COR-L47 (cell line): ENCODE measurements at regions not wholly inside any gene's neighbourhood (a gene's known extent, or its start where the extent isn't known, plus 50 kb on each side); places are given as distances from the start of the nearest gene placed in this dataset.

ENCODE experiments used
- DNase-seq: peaks from one replicate; lab custom pipeline; 2025; lab: John Stamatoyannopoulos, UW

DNA sequence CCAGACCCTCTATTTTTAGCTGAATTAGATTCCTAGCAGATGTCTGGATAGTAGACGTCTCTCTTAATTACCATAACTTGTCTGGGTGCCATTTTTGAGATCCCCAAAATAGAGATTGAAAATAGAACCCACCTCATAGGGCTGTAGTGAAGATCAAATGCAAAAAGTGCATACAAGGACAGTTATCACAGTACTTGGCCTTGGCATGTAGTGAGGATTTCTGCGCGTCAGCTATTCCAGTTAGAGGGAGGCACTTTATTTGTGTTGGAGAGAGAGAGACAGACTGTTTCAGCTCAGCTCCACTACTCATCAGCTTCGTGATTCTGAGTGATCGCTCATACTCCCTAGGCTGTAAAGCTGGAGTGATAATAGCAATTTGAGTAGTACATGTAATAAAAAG lies 59.6 kb upstream of the CDH13 start:
- no peak for DNase-seq

DNA sequence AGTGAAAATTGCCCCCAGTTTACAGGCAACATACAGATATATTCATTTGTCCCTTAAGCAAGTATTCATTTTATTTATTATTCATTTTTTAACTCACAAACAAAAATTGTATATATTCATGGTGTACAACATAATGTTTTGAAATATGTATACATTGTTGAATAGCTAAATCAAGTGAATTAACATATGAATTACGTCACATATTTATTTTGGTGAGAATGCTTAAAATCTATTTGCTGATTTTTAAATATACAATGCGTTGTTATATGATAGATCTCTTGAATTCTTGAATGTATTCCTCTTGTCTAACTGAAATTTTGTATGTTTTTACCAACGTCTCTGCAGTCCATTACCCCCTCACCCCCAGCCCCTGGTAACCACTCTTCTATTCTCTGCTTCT lies 63.4 kb upstream of the CDH13 start:
- DNase-seq, result no peak

DNA sequence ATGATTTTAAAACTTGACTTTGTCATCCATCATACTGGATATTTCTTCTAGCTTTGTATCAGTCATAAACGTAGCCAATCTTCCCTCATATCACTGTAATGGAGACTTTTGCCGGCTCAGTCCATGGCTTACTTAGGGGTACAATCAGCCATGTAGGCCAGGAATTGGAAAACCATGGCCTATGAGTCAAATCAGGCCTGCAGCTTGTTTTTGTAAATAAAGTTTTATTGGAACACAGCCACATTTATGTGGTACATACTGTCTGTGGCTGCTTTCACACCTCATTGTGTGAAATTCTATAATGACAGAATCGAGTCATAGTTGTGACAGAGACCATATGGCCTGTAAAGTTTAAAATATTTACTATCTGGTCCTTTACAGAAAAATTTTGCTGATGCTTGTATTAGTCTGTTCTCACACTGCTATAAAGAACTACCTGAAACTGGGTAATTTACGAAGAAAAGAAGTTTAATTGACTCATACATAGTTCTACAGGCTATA lies 64.5 kb upstream of the CDH13 start:
- DNase-seq, result no peak

DNA sequence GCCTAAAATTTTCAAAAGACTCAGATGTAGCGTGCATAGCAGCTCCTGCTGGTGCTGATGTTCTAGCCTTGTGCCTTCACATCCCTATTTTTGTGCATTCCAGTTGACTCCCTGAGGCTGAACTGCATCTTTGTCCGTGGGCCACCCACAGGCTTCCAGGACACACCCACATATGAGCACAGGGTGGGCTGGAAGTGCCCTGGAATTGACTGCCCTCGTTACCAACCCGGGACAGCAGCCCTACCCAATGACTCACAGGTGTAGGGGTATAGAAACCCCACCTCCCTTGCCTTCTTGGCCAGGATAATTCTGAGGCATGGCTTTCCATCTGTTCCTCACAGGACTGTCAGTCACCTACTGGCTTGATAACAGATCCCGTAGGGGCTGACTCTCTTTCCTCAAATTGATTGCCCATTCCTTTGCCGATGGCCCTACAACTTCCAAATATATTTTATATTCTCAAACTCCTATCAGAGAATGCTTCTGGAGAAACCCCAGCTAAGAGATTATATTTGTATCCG lies 65.9 kb upstream of the CDH13 start:
- DNase-seq, result no peak

DNA sequence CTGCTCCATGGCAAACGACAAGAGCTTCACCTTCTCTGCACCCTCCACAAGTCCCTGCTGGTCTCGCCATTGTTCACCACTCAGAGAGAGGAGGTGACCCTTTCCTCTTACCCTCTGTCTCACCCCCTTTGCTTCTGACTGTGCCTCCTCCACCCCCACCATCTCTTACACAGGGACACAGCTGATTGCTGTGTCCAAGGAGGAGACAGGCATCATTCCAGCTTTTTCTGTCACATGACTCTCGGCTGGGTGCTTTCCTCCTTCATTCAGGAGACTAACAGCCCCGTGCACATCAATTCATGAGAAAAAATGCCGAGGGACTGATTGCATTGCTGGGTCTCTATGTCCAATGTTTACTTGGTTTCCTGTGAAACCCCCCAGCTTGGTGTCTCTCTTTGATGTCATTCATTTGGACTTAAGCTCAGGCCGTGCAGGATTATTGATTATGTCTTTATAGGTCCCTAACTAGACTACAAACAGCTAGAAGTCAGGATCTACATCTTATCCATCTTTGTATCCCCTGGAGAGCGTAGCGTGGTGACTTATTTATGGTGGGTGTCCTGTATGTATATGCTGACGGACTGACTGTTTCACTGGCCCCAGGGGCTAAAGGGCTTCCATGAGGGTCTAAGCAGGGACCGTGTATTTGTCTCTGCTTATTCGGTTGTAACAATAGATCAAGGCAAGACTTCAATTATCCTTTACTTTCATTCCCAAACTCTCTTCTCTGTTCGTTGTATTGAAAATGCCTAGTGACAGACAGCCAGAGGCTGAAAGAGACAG lies 82.2 kb upstream of the CDH13 start:
- DNase-seq, result no peak

DNA sequence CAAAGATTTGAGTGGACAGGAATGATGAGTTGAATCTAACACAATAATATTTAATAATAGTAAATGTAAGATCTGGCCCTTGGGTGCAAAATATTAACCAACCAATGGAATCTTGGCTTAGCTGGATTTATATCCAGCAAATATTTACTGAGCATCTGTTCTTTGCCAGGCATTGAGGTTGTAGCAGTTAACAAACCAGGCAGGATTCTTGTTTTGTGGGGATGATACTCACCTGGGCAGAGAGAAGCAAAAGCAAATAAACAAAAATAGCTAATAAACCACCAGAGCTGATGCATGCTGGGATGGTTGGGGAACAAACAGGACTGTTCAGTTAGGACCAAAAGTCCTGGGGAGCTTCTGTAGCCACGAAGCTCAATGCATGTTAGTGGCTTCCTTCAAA lies 84.1 kb upstream of the CDH13 start:
- no peak for DNase-seq

DNA sequence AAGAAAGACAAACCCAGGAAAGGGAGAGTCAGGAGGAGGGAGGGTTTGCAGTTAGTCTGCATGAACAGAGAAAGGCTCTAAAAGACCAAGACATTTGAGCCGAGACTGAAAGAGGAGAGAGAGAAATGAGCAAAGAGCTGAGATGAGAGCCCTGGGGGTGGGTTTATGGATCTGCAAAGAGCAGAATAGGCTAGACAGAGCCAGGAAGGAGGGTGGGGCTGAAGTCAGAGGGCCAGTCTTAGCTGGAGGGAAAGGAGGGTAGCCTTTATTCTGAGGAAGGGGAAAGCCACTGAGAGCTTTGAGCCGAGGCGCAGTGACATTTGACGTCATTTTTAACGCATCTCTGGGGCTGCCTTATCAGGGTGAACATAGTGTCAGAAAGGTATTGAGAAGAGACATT lies 85.7 kb upstream of the CDH13 start:
- DNase-seq, result no peak

DNA sequence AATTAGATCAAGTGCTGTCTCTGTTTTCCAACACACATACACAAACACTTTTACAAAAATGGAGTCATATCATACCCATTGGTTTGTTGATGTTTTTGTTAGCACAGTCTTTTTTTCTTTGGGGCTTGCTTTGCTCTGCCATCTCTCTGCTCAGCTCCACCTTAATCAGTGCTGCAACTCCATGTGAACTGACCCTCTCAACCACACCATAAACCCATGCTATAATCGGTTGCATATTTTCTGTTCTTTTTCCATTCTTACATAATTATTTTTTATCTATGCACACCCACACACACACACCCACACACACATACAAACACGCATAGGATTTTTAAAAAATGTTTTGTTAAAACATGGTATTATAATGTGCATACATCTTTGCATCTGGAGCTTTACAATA lies 91.0 kb upstream of the CDH13 start:
- DNase-seq, result no peak

DNA sequence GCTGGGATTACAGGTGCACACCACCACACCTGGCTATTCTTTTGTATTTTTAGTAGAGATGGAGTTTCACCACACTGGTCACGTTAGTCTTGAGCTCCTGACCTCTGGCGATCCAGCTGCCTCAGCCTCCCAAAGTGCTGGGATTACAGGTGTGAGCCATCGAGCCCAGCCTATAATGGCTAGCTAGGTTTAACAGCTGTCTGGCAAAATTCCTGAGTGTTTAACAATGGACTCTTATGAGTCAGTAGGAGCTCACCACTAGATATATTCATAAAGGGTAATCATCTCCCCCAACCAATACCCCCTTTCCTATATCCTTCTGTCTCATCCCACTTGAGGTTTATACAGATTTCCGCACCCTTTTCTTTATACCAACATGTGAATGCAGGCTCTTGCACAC lies 91.5 kb upstream of the CDH13 start:
- DNase-seq, result no peak

DNA sequence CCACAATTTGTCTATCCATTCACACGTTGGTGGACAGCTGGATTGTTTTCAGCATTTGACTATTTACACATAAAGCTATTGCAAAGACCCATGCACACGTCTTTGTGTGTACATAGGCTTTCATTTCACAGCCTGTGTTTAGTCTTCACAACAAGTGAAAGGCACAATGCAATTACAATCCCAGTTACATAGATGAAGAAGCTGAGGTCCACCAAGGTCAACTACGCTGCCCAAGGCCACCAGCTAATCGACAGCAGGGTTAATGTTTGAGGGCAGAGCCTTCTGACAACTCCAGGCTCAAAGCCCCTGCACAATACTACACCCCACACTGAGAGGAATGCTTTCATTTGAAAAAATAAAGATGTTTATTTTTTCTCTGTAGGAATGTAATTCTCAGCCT lies 93.6 kb upstream of the CDH13 start:
- DNase-seq, result no peak

DNA sequence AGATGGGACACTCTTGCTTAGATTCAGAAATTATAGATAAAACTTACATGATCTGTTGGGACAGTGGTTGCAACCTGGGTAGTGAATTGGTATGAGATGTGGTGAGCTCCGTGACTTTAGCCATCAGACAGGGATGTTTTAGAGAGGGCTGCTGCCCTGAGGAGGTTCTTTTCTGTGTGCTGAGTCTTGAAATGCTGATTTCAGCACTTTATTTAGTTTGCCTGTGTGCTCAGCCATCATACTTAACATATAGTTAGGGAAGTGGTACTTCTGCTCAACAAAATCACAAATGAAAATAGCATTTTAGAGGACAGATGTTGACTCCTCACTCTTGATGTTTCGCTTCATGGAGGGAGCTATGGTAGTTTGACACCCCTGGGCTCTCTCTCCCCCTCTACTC lies 95.9 kb upstream of the CDH13 start:
- no peak for DNase-seq

DNA sequence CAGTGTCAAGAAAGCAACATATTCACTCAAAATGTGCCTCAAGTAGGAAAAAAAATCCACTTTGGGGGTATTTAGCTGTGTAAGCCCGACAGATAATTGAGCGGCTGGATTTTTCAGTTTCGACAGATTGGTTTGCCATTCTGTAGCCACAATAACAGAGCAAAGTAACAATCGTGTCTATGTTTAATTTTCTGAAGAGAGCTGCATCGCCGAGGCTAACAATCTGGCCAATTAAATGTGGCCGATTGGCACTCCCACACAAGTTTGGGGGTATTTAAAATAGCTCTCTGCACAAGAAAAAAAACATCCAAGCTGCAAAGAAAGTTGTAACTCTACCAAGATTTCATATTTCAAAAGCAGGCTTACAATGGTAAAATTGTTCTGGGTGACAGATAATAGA lies 99.7 kb upstream of the CDH13 start:
- DNase-seq, result no peak

DNA sequence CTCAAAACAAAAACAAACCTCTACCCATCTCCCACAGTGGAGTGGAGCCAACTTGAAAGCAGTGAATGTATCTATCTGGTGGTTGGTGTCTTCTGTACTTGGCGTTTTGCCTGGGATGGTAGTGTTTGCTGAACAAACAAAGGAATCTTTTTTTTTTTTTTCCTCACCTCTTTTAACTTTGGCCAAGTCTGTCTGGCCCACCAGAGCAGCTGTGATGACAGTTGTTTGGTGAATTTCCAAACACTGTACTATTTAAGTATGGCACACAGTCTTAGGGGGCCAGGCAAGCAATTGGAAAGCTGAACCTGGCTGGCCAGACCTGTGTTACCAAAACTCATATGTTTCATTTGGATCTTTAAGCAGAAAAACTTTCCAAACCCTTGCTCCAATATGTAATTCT lies 101.8 kb upstream of the CDH13 start:
- DNase-seq, result no peak

DNA sequence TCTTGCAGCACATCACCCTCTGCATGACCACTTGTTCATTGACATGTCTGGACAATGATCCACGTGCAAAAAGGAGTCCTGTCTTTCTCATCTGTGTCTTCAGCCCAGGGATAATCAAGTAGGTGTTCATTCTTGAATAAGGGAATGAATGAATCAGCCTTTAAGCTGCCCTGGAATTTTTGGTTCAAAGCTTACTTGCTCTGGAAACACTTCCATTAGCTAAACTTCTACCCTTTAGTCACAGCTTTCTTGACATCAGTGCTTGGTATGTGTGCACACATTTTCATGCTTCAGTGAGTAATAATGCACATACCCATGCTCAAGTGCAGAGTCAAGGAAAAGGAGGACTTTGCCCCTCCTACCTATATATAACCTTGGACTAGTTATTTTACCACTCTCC lies 103.0 kb upstream of the CDH13 start:
- DNase-seq, result no peak

DNA sequence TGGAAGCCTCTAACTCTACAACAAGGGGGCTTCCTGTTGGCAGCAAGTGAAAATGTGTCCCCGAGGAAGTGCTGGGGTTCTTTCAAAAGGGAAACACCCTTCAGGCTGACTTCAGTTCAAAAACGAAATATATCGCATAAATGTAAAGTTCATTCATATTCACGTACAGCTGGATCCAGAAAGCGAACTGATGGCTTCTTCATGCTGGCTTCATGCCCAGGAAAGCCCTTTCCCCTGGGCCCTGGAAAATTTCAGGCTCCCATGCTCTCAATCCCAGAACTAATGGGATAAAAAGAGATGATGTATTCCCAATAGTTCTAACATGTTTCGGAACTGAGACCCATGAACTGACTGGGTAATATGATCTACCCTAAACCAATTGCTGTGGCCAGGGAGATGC lies 104.7 kb upstream of the CDH13 start:
- DNase-seq, result no peak

DNA sequence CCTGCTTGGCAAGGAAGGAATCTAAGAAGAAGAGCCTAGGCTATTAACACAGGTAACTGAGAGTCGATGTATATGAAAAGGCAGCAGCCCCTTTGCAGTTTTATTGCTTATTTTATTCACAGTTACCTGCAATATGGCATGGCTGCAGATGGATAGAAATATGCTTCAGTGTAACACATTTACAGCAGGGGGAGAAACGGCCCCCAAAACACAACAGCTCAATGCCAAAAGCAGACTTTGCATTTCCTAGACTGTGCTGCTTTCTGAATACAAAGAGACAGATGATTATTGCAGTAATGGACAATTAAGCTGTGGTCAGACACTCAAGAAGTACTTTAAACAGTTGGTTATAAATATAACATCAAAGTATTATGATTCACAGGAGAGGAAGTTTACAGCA lies 108.0 kb upstream of the CDH13 start:
- DNase-seq, result no peak

DNA sequence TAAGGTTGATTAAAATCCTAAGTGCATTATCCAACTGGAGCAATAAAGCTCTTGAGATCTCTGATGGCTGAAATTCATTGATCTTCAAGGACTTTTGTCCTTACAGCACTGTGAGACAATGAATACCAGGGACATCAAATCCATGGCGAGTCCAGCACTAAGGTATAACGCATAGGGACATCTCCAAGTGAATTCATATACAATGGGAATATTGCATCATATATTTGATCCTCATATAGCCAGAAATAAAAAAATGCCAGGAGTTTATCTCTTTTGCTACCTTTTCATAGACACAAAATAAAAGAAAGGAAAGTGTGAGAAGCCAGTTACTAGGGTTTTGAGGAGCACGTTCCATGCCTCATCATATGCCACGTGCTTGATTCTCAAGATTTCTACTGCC lies 112.5 kb upstream of the CDH13 start:
- no peak for DNase-seq

DNA sequence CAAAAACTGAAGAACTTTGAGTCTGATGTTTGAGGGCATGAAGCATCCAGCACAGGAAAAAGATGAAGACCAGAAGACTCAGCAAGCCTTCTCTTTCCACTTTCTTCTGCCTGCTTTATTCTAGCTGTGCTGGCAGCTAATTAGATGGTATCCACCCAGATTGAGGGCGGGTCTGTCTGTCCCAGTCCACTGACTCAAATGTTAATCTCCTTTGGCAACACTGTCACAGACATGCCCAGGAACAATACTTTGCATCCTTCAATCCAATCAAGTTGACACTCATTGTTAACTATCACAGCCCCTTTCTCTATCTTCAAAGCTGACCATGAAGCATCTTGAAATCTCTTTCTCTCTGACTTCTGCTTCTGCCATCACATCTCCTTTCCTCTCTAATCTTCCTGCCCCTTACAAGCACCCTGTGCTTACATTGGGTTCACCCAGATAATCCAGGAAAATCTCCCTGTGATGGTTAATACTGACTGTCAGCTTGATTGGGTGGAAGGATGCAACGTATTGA lies 115.9 kb upstream of the CDH13 start:
- no peak for DNase-seq

DNA sequence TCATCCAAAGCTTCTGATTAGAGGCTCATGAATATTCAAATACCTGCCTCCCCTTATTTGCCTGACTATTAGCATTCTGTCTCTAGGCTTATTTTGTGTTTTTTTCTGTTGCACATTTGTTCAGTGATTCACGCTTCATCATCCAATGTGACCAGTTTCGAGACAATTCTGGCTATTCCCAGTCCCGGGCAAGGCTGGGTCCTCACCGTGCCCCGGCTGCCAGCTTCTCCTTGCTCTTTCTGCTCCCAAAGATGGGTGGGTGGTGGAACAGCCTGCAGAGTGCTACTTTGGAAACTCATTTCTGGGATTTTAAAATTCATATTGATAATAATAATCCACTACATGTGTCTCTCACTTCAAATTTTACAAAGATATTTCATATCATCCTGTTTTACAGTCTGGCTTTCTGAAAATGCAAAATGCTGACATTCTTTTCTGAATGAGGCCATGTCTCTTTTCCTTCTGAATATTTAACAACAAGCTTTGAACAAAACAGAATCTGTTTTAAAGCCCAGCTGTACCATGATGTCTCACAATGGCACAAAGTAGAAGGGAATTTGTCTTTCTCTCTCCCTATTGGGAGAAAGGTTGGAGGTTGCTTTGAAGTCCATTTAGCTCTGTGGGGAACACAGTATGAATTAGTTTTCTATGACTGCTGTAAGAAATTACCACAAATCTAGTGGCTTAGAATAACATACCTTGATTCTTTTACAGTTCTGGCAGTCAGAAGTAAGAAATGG lies 116.9 kb upstream of the CDH13 start:
- no peak for DNase-seq

DNA sequence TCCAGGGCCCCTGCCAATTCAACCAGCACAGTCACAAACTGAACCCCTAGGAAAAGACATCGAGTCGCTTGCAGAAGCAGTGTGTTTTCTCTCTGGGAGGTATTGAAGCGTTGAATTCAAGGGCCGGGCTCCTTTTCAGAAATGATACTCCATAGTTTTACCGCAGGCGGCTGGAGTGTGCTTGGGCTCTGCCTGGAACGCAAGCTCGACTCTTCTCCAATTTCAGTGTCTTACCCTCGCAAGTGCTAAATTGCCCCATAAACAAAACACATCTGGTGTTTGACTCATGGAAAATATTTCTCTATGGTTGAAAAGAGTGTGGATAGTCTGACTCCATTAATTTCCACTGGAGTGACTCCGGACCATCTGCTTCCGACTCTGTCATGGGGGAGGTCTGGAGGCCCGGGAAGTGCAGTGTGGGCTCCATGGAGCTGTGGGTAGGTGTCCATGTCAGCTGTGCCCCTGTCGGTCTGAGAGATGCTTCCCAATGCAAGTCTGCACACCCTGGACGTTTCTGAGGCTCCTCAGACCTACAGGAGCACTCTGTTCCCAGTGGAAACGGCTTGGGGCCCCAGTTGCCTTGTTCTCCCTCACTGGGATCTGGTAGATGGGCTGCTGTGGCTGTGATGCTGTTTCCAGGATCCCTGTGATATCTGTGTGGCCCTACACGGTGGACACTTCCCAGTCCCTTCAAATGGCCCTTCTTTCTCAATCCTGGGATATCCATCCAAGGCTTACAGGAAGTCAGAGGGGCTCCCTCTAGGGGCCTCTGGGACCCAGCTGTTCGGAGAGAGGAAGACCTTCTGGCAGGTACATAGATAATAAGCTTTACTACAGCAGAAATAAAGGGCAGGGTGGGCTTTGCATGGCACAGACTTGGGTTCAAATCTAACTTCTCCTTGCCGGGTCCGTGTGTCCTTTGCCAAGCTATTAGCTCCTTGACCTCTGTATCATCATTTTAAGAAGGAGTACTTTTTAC lies 119.8 kb upstream of the CDH13 start:
- DNase-seq, result no peak

DNA sequence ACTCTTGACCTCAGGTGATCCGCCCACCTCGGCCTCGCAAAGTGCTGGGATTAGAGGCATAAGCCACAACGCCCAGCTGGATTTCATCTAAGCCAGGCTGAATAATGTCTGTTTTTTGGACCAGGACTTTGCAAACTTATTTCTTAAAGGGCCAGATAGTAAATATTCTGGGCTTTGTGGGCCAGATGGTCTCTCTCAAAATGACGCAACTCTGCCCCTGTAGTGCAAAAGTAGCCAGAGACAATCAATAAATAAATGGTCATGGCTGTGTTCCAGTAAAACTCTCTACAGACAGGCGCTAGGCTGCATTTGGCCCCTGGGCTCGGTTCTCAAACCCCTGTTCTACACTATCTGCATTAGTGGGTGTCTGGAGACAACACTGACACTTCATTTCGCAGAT lies 121.9 kb upstream of the CDH13 start:
- no peak for DNase-seq

DNA sequence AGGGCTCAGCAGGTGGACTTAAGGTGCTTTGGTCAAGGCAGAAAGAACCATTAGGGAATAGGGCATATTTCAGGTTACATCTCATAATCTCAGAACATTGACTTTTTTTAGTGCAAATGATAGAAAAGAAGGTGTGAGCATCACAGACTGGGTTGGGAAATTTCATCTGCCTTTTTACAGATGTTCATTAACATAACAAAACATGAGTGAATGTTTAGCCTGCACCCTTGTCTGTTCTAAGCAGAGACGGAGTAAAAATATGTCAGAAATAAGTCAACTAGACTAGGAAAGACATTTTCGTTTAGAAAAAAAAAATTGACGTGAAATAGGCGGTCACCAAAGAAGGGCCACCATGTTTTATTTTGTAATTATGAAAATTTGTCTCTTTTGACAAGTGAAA lies 127.5 kb upstream of the CDH13 start:
- no peak for DNase-seq
